Suppressor macrophage (primary cell): ENCODE measurements at regions not wholly inside any gene's neighbourhood (a gene's known extent, or its start where the extent isn't known, plus 50 kb on each side); places are given as distances from the start of the nearest gene placed in this dataset.
A peak's percentile ranks its signal among the peaks of the same experiment; 100 is the strongest.

Experiments used
- DNase-seq, 4 experiments: peaks; one replicate each; pipeline ENCODE4 v3.0.0-alpha.2; 2020 to 2022

DNA sequence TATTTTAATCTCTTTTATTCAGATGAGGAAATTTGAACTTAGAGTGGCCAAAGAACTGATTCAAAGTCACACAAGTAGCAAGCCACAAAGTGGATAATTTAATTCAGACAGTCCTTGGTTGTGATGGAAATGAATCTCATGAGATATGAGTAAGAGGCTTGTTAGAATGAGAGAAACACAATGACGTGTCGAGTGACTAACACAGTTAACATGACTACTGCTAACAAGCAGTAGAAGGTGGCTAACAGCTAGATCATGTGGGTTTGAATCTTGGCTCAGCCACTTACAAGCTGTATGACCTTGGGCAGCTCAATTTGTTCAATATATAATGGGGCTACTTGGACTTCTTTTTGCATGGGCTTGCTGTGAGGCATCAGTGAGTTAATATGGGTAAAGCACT is 104.5 kb upstream of the LMO4 start:
- DNase-seq: peak; percentile 54 to 86 (median 62)

DNA sequence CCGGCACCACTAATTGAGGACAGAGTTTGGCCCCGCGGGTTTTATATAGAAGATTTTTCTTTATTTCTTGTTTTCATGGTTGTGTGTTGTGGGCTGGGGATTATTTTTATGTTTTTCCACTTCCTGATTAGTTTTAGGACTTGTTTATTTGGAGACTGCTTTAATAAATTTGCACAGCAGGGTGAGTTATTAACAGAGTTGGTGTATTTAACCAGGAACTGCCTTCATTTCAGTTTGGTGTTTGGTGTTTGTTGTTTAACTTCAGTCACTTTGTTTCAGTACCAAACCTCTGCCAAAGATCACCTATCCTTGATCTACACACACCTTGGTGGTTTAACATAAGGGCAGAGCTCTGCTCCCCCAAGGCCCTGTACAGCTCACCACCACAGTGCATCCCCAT is 103.5 kb upstream of the LMO4 start:
- no peak for DNase-seq

DNA sequence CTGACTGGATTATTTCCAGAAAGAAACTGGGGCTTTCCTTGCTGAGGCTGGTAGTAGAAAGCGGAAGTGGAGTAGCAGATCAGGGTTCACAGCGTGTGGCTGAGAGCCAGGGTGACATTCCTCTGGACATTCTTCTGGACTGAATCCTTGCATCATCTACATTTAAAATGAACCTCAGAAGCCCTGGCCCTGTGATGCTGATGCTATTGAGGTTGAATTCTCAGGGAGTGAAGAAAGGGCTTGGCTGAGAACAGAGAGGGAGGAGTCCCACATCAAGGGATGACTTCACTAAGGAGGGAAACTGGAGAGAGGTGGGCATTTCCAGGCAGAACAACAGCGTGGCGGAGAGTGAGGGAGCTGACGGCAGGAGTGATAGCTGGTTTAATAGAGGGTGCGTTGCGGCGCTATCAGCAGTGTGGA is 102.3 kb upstream of the LMO4 start:
- peak; percentile 87 to 96 (median 88) for DNase-seq

DNA sequence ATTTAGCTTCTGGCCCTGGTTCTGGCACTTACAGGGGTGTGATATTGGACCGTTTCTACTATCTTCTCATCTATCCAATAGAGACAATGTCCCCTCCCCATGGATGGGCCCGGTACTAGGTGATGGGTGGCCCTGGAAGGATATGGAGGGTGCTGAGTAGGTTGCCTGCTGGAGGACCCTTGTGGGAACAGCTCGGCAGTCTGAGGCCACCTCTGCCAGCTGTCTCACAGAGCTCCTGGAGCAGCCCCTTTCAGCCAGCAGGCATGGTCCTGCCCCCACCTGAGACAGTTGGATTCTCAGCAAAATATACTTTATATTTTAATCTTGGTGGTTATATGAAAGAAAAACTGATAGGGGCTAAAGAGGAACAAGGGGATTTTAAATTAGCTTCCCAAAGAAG is 101.0 kb upstream of the LMO4 start:
- DNase-seq: no peak

DNA sequence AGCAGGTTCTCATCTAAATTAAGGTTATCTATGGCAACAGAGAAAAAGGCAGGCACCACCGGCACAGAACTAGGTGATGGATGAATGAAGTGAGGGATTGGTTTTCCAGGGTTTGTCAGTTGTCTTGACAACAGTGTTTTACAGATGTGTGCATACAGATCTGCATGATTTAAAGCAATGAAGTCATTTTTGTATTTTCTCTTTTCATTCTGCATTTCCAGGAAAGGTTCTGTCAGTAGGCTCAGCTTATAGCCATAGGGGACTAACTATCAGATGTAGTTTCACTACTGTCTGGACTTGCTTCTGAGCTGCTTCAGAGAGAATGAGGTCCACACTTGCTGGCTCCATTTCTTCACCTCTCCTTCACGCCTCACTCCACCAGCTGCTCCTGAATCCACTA is 98.2 kb upstream of the LMO4 start:
- no peak for DNase-seq

DNA sequence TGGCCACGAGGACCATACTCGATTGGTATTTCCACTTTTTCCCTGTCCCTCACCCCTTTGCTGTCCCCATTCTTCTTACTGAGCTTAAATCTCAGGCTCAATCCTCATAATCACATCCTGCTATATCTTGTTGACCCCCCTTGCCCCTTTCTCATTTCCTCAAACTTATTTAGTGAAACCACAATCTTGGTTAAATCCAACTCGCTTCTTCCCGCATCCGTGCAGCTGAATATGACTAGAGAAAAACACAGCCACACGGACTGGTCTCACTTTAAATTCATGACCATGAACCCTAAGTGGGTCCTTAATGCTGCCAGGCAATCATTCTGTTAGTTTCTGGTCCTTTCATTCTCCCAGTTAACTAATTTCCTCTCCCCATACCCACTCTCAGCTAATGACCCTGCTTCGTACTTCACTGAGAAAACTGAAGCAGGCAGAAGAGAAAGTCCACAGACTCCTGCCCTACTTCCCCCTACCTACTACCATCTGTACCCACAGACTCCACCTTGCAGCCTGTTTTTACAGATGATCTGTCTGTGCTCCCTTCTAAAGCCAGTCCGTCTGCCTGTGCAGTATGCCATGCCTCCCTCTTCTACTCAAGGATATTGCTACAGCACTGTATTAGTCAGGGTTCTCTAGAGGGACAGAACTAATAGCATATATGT is 96.8 kb upstream of the LMO4 start:
- DNase-seq: no peak

DNA sequence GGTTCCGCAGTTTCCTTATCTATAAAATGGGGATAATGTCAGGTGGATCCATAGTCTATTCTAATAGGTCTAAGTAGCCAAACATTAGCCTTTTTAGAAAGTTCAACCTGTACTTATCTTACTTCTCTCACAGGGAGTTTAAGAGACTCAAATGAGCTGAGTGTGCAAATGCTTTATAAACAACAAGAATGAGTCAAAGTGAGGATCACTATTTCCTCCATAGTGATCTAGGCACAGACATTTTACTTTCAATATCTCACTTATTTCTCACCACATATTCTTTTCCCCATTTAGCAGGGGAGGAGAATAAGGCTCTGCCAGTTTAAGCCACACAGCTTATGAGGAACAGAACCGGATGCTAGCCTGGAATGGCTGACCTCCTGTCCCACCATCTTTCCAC is 92.1 kb upstream of the LMO4 start:
- DNase-seq: no peak

DNA sequence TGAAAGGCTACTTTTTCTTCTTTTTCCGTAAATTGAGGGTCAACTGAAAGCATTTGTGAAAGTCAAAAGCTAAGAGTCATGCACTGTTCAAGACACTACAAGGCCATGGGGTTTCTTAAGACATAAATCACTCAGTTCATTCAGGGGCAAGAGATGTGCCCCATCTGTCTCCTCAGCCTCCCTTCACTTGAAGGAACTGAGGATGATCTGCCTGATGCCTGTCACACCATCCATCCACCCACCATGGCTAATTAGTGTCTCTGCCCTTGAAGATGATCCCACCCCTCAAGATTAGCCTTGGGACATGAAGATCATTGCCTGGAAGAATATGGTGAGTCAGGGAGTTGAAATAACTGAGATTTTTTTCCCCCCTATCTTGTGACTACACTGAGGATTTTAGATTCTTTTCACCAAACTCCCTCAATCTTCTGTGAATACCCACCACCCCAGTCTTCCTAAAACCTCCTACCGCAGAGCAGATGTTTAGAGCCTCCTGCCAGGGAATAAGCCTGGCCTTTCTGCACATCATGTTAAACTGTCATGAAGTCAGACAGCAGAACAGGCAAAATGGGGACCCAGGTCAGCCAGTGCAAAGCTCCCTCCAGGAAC is 88.6 kb upstream of the LMO4 start:
- no peak for DNase-seq

DNA sequence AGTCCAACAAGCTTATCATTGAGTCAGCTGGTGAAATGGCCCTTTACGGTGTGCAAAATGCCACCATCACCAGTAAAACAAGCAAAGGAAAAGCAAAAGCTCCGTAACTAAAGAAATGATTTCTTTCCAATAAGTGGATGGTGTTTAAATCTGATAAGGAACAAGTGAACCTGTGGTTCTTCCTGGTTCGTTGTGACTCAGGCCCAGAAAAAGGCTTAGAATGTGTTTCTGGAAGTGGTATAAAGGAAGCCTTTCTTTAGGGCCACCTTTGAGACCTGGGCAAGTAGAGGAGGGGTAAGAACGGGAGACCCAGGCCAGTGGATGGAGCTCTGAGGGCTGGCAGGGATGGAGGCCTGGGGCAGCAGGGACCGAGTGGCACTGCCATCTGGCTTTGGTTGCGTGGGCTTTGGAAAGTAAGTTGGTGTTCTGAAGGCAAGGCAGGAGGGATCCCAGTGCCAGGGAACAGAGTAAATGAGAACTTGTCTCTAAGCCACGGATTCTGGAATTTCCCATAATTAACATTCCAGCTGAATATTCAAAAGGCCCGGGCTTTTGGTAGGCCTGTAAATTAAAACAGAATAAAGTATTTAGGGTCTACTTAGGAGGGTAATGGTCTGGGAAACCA is 87.9 kb upstream of the LMO4 start:
- DNase-seq: no peak

DNA sequence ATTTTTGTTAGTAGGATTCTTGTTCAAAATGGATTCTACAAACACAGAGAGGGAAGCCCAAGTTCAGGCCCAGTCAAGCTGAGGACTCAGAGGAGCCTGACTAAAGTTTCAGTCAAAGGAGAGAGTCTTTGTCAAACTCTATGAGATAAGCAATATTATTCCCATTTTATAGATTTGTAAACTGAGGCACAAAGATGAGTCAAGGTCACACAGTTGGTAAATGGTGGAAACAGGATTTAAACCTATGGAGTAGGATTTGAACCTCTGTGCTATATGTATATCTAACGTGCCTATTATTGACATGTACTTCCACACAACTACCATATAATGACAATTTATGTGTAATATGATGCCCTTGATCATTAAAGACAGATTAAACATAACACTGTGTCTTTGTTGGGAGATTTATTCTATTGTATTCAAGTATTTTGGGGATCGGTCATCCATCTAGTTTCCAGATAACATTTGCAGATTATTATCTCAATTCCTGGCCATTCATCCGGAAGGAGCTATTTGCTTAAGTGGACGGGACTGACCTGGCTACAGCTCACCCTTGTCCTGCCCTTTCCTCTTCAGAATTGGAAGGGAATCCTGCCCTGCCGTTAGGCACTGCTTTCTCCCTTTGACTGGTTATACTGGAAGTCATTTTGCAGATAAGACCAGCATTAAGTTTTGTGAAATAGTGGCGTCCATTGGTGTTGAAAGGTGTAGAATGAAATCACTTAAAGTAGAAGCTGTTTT is 86.1 kb upstream of the LMO4 start:
- DNase-seq: no peak

DNA sequence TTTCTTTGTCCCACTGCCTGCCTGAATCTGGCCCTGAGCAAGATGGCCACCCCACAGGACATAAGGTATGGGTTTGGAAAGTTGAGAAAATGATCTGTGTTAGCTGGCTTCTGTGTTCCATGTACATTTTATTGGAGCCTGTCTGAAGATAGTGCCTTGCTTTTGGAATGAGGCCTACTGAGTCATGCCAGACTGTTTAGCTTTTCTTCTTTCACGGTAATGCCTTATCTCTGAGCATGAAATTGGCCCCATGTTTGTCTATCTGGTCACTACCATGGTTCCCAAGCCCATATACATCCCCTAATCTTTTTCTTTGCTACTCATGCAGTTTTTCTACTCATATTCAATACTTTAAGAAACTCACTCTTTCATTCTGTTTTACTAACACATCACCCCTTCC is 85.1 kb upstream of the LMO4 start:
- DNase-seq: no peak

DNA sequence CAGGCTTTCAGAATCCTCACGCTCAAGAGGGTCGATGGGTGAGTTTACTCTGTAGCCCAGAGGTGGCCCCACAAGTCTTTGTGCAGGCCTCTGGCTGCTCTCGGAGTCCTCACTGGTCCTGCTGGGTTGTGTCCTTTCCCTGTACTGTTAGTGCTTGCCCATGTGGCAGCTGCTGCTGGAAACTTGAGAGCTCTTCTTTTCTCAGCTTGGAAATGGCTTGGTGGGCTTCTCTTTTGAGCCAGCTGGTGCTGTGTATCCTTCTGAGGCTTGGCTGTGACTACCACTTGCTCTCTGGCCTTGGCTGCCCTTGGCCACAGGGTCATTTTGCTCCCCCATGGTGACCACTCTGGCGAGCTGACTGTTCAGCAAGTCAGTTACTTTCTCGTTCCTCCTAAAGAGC is 82.2 kb upstream of the LMO4 start:
- no peak for DNase-seq

DNA sequence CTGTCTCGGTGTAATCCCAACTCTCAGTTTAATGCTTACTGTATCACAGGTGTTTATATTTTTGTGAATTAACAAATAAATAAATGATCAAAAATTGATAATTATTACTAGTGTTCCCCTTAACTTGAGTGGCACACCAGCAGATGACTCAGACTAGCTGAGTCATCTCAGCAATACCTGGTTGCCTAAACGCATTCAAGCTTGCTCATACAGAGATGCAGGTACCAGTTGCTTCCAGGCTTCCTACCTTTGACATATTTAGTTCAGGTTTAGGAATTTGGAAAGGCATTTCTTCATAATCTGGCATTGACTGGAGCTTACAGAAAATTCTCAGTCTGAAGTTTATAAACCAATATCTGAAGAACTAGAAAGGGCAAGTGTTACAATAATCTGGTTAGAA is 78.9 kb upstream of the LMO4 start:
- no peak for DNase-seq

DNA sequence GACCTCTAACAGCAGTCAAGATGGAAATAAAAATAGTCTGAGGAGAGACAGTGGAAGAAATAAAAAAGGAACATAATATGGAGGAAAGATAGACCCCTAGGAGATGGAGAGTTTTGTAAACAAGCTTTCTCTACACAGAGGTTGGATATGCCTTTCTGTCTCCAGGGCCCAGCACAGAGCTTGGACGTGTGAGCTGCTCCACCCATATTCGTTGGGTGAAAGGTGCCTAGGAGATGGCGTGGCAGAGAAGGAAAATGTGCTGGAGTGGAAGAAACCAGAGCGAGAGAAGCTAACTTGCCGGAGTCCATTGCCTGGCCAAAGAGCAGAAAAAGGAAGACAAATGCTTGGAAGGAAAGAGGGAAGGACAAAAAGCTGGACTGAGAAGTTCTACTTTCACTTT is 78.3 kb upstream of the LMO4 start:
- peak in 1 of 4 experiments; percentile 39 for DNase-seq

DNA sequence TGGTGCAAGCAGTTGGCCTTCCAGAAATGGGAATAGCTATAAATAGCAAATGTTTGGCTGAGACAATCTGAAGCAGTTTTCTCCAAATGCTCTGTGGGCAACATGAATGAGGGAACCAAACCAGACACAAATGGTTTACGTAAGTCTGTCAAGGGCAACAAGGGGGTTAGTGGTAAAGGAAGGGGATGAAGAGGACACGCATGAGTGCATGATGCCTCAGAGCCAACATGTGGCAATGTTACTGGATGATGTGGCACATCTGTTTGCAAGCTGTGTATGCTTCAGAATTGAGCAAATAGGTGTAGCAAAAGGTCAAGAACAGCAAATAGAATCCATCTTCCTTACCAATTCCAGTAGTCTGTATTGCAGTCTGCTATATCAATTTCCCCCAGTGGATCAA is 76.3 kb upstream of the LMO4 start:
- peak in 2 of 4 experiments; percentile 4 to 51 for DNase-seq

DNA sequence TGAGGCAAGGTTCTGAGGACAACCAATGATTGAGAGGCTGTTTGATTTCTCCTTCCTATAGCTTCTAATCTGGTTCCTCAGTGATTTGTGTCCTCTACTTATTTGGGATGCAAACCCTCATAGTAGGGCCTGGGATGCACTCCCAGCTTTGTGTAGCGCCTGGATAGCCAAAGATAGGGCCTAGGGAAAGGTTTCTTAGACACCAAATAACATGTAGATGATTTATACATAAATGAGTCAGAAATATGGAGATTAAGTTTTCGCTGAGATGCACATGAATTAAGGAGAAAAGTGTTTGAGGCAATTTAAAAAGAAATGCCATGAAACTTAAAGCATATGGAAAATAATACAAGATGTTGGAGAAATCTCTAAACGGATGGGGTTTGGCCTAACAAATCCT is 66.0 kb upstream of the LMO4 start:
- no peak for DNase-seq

DNA sequence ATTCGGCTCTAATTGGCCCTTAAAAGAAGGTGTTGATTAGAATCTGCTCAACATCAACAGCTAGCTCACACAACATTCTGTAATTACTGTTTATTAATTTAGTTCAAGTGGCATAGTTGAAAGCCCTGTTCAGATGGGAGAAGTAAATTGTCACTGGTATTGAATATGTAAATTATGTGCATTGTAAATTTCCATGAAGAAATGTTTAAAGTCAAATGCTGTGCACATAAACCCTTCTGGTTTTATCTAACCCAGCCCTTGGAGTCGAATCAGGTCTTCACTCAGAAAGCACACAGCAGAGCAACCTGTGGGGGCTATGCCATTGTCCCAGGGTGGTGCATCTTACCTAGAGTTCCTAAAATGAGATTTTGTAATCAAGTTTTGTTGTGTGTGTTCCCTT is 65.4 kb upstream of the LMO4 start:
- no peak for DNase-seq

DNA sequence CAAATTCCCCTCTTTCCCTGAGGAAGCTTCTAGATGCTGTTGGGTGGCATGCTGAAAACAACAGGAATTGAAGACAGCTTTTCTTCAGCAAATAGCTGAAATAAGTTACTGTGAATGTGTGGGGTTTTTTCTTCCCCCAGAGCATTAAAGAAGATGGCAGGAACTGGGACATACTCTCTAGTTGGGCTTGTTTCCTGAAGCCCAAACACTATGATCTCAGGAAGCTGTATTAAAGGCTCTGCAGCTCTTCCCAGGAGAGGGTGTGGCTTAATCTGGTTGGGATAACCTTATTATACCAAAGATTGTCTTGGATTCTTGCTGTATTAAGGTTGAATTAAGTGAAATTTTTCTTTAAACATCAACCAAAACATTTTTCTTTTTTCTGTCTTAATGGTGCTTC is 64.9 kb upstream of the LMO4 start:
- no peak for DNase-seq

DNA sequence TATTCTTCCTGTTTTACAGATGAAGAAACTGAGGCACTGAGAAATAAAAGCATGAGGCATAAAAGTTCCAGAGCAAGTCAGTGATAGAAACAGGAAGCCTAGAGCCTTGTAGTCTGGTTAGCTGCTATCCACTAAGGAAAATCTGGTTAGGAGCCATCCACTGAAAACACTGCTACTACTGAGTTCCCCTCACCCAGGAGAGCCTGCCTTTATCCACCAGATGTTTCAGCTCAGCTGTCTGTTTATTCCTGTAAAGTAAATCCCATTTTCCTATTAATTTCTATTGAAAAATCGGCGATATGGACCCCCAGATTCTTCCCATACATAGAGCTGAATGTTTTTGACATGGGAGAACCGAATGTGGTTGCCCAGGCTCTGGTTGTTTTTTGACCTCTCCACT is 63.7 kb upstream of the LMO4 start:
- no peak for DNase-seq

DNA sequence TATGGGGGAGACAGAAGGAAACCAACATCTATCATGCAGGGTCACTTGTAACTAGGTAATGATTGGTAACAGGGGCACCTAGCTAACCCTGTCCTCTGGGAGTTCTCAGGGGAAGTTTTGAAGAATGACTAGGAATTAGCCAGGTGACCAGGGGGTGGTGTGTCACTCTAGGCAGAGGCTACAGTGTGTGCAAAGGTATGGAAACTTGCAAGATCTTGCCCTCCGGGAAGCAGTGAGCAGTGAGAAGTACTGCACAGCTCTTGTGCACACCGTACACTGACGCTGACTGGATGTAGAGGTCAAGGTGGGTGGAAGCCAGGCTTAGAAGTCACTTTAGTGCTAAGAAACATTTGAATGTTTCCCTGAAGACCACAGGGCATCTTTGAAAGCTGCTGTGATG is 62.9 kb upstream of the LMO4 start:
- DNase-seq: no peak

DNA sequence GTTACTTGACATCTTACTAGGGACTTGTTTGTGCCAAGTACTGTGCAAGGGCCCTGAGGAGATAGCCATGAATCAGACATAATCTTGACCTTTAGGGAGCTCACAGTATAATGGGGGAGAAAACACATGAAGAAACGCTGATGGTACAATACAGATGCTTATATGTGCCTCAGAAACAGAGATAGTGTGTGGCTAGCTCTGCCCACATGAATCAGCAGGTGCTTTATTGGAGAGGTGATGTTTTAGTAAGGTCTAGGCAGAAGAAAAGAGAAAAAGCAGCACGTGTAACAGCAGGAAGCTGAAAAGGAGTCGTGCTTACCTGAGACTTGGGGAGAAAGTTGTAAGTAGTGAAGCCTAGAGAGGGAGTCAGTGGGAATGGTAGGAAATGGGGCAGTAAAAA is 60.6 kb upstream of the LMO4 start:
- DNase-seq: no peak

DNA sequence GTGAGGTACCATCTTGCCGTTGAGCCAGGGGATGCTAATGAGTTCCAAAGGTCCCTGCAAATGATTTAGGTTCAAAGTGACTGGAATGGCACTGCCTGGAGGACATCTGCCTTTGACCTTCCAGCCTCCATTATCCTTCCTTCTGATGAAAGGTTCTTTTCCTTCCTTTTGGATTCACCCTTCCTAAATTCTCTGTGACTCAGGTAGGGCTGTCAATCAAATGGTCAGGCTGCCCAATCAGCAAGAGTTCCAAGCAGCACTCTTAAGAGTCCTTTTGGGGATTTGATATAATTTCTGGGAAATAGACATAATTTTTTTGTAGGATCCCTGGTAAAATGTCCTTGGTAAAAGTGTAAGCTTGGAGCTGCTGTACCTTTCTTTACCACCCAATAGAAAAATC is 58.8 kb upstream of the LMO4 start:
- DNase-seq: no peak

DNA sequence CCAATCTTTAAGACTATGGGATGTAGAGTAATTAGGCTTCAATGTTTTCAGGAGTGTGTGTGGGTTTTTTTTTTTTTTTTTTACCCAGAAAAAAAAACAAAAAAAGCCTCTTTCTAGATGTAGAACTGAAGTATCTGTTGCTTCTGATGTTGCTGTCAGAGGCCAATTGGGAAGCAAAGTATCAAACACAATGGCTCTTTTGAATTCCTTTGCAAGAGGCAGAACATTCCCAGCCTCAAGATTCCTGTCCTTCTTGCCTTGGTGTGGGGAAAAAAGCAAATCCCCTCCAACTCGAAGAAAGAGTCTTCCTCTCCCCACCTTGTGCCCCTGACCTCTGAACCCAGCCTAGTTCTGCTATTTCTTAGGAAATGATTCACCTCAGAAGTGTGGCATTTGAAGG is 55.4 kb upstream of the LMO4 start:
- no peak for DNase-seq

DNA sequence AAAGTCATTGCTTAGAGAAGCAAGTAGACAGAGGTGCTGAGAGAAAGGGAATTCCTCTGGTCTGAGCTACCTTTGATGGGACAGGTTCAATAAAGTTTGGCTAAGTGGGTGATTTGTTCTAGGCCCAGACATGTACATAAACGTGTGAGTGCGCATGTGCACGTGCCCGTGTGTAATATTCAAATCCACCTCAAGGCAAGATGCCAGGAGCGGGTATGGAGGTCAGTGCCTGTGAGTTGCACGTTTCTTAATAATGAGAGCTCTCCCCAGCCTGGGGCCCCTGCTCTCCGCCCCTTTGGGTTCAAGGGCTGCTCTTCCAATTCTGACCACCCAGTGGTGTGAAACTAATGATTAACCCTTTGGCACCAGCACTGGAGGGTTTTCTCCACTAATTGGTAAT is 53.8 kb upstream of the LMO4 start:
- no peak for DNase-seq
